Fibroblast of pulmonary artery (primary cell): ENCODE measurements at regions not wholly inside any gene's neighbourhood (a gene's known extent, or its start where the extent isn't known, plus 50 kb on each side); places are given as distances from the start of the nearest gene placed in this dataset.

ENCODE experiments used
- DNase-seq: peaks from one replicate; pipeline ENCODE4 v3.0.0-alpha.2; 2010; ENCODE audit warnings: low read depth
- H3K4me3 ChIP-seq: replicated peaks from 2 replicates; pipeline ENCODE4 v1.5.1; 2011; ENCODE audit warnings: low read depth, mild to moderate bottlenecking, control low read depth, low read length, moderate library complexity
- CTCF ChIP-seq: IDR thresholded peaks from 2 replicates; pipeline ENCODE4 v1.5.1; 2011; ENCODE audit warnings: mild to moderate bottlenecking, control low read depth, low read length, inconsistent platforms; ENCODE audit errors: missing control alignments

- DNase-seq, result no peak
- TF ChIP-seq CTCF, result no peak
- H3K4me3 ChIP-seq, result no peak overlapping the region
Observed at GRCh38 chr4:1575418-1576303, 108.5 kb downstream of the FAM53A start.

- no peak for TF ChIP-seq CTCF
- no peak overlapping the region for H3K4me3 ChIP-seq
- no peak for DNase-seq
Observed at GRCh38 chr4:1574601-1575417, 109.3 kb downstream of the FAM53A start.

- no peak for DNase-seq
- no peak overlapping the region for H3K4me3 ChIP-seq
- TF ChIP-seq CTCF, result no peak
Observed at GRCh38 chr4:1573830-1574459, 110.2 kb downstream of the FAM53A start.

- H3K4me3 ChIP-seq, result no peak overlapping the region
- no peak for DNase-seq
- TF ChIP-seq CTCF, result no peak
Observed at GRCh38 chr4:1572964-1573720, 111.0 kb downstream of the FAM53A start.

GRCh38 chr4:1572521-1572920, 111.6 kb downstream of the FAM53A start:
- no peak for TF ChIP-seq CTCF
- DNase-seq, result no peak
- H3K4me3 ChIP-seq, result no peak overlapping the region

GRCh38 chr4:1572010-1572385, 112.1 kb downstream of the FAM53A start:
- no peak for DNase-seq
- H3K4me3 ChIP-seq, result no peak overlapping the region
- TF ChIP-seq CTCF, result no peak
